Lung (tissue), 11 donors: ENCODE measurements at regions not wholly inside any gene's neighbourhood (a gene's known extent, or its start where the extent isn't known, plus 50 kb on each side); places are given as distances from the start of the nearest gene placed in this dataset.
"Not testable (repeated sequence)": the region's sequence is repeated elsewhere in the genome, so short reads cannot be mapped to it uniquely, and the experiment has no call there.

Experiments used
- ATAC-seq: fragments of 200-7000 bp; cut with Tn5 transposase; one replicate; pipeline ENCODE4 v1.9.1; 2020; ENCODE audit warnings: moderate number of reproducible peaks; ENCODE audit not compliant: insufficient read depth, low FRiP score
- DNase-seq, 3 donors: peaks; one replicate each; pipeline ENCODE4 v3.0.0-alpha.2; 2013 to 2017
- H3K27ac ChIP-seq, 2 donors: one replicate each; pipeline ENCODE4 v1.5.1; 2013; ENCODE audit warnings: mild to moderate bottlenecking in 2 of 2, moderate library complexity in 2 of 2, control low read depth in 1 of 2, inconsistent platforms in 1 of 2, low read depth in 1 of 2, low read length in 1 of 2
- H3K27me3 ChIP-seq, 3 donors: one replicate each; pipeline ENCODE4 v1.5.1; 2013; ENCODE audit warnings: low read length in 2 of 3; ENCODE audit not compliant: control insufficient read depth in 3 of 3, insufficient read depth in 3 of 3
- H3K36me3 ChIP-seq, 4 donors: one replicate each; pipeline ENCODE4 v1.5.1; 2013; ENCODE audit warnings: low read length in 4 of 4, mild to moderate bottlenecking in 1 of 4, moderate library complexity in 1 of 4; ENCODE audit not compliant: control insufficient read depth in 4 of 4, insufficient read depth in 4 of 4
- H3K4me1 ChIP-seq, 5 donors: one replicate each; pipeline ENCODE4 v1.5.1; 2013; ENCODE audit warnings: low read length in 5 of 5, mild to moderate bottlenecking in 2 of 5, moderate library complexity in 1 of 5; ENCODE audit not compliant: control insufficient read depth in 5 of 5, insufficient read depth in 5 of 5
- H3K4me3 ChIP-seq: one replicate; pipeline ENCODE4 v1.5.1; 2013; ENCODE audit warnings: mild to moderate bottlenecking, control low read depth, moderate library complexity
- H3K9ac ChIP-seq, 2 donors: one replicate each; pipeline ENCODE4 v1.5.1; 2013; ENCODE audit warnings: low read length in 2 of 2, control low read depth in 1 of 2; ENCODE audit not compliant: insufficient read depth in 1 of 2
- H3K9me3 ChIP-seq, 4 donors: one replicate each; pipeline ENCODE4 v1.5.1; 2013; ENCODE audit warnings: low read length in 3 of 4, mild to moderate bottlenecking in 1 of 4, moderate library complexity in 1 of 4; ENCODE audit not compliant: control insufficient read depth in 4 of 4, insufficient read depth in 3 of 4
- WGBS, 2 donors: extraction: QIAGEN DNeasy Blood & Tissue Kit; methylation state at CpG; one replicate each; pipeline ENCODE4 v1.1.7; 2013; 5-methylcytosine and 5-hydroxymethylcytosine counted together
- TF ChIP-seq, protein P1 (sequence below): IDR thresholded peaks from 2 replicates; pipeline ENCODE4 v1.5.1; 2012; ENCODE audit warnings: mild to moderate bottlenecking; ENCODE audit errors: control extremely low read depth, extremely low read depth
- donor health status: control.
- donor health status: control.
- donor health status: Bipolar disorder and iron deficiency.
- donor health status: healthy.
- donor health status: DM: yes; HTN: yes; CAD: no.

- Histone ChIP-seq H3K9ac (no peak overlapping the region), H3K36me3 (no peaks in the 10 kb centered on the region), H3K4me3 (no peak overlapping the region), H3K4me1 (no peaks in the 10 kb centered on the region), H3K27ac (no peak overlapping the region), H3K9me3 (peaks cover 0 to 3% (median 0%) of the 10 kb centered on the region in 4 donors), H3K27me3 (no peaks in the 10 kb centered on the region)
- DNase-seq (no peak), ATAC-seq (no peak)
- TF ChIP-seq, protein P1, sequence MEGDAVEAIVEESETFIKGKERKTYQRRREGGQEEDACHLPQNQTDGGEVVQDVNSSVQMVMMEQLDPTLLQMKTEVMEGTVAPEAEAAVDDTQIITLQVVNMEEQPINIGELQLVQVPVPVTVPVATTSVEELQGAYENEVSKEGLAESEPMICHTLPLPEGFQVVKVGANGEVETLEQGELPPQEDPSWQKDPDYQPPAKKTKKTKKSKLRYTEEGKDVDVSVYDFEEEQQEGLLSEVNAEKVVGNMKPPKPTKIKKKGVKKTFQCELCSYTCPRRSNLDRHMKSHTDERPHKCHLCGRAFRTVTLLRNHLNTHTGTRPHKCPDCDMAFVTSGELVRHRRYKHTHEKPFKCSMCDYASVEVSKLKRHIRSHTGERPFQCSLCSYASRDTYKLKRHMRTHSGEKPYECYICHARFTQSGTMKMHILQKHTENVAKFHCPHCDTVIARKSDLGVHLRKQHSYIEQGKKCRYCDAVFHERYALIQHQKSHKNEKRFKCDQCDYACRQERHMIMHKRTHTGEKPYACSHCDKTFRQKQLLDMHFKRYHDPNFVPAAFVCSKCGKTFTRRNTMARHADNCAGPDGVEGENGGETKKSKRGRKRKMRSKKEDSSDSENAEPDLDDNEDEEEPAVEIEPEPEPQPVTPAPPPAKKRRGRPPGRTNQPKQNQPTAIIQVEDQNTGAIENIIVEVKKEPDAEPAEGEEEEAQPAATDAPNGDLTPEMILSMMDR: no peak
Measured at GRCh38 chr1:99062192-99062591, 57.5 kb upstream of the PLPPR5 start.

DNA sequence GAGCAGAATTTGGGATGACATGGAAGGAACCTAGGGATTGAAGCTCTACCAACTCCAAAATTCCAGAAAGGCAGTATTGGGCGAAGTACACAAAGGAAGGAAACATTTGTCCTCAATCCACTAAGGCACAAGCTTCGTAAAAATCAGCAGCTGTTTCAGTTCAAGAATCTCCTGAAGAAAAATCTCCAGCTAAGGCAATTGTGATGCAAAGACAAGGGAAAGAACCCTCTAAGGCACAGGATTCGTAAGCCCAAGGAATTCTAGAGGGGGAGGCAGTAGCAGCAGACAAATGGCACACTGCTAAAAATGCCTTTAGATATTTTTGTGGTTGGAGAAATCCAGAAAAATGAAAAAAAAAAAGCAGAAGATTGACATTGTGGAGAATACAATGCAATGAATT is 64.5 kb upstream of the PLPPR5 start:
- Histone ChIP-seq H3K27ac (no peak overlapping the region), H3K4me3 (no peak overlapping the region), H3K9me3 (peaks cover 0 to 3% (median 0%) of the 10 kb centered on the region in 4 donors), H3K36me3 (no peaks in the 10 kb centered on the region), H3K27me3 (no peaks in the 10 kb centered on the region), H3K4me1 (peaks cover 0 to 3% (median 0%) of the 10 kb centered on the region in 5 donors), H3K9ac (no peak overlapping the region)
- TF ChIP-seq, protein P1: no peak
- ATAC-seq: no peak
- peak in 2 of 3 donors; percentile 14 to 33 for DNase-seq
- 67 to 78% methylated on average over 3 of the region's 3 CpGs for WGBS, 2 donors

- not testable (repeated sequence) for DNase-seq, H3K36me3 ChIP-seq, H3K9ac ChIP-seq, H3K4me1 ChIP-seq, ATAC-seq, H3K27ac ChIP-seq, H3K27me3 ChIP-seq, H3K9me3 ChIP-seq, H3K4me3 ChIP-seq
- 95 to 96% methylated on average over 31 of the region's 31 CpGs for WGBS, 2 donors
Measured at GRCh38 chr1:99078529-99078928, 73.9 kb upstream of the PLPPR5 start.

GRCh38 chr1:99082366-99082765 is 77.7 kb upstream of the PLPPR5 start:
- 39 to 56% methylated on average over 2 of the region's 2 CpGs for WGBS, 2 donors
- DNase-seq (peak; percentile 33 to 83 (median 75)), ATAC-seq (no peak)

More at GRCh38 chr1:99082366-99082765, 77.7 kb upstream of the PLPPR5 start:
- TF ChIP-seq, protein P1: no peak
- H3K36me3 ChIP-seq: no peaks in the 10 kb centered on the region
- H3K4me1 ChIP-seq: no peaks in the 10 kb centered on the region
- peaks cover 0 to 1% (median 0%) of the 10 kb centered on the region in 4 donors for H3K9me3 ChIP-seq
- H3K4me3 ChIP-seq: no peak overlapping the region
- H3K27ac ChIP-seq: no peak overlapping the region
- no peaks in the 10 kb centered on the region for H3K27me3 ChIP-seq
- no peak overlapping the region for H3K9ac ChIP-seq
